Stimulated activated memory B cell treated with anti-CD40 and anti-IgM and Interleukin-4, amounts not matched to agents 10 μg/mL and 1 μg/mL and 100 μg/mL, for 72 hours (primary cell): ENCODE measurements at regions not wholly inside any gene's neighbourhood (a gene's known extent, or its start where the extent isn't known, plus 50 kb on each side); places are given as distances from the start of the nearest gene placed in this dataset.

ENCODE experiments used
- ATAC-seq: fragments of 150-1000 bp; cut with Tn5 transposase; 2 replicates; pipeline ENCODE4 v1.10.0; 2021
- H3K27ac Mint-ChIP-seq: one replicate; pipeline ENCODE4 v1.8.0; 2022; ENCODE audit warnings: mild to moderate bottlenecking, mixed read lengths
- H3K27me3 Mint-ChIP-seq: one replicate; pipeline ENCODE4 v1.8.0; 2022; ENCODE audit warnings: mixed read lengths
- H3K36me3 Mint-ChIP-seq: one replicate; pipeline ENCODE4 v1.8.0; 2022; ENCODE audit warnings: mixed read lengths
- H3K4me1 Mint-ChIP-seq: one replicate; pipeline ENCODE4 v1.8.0; 2022; ENCODE audit warnings: mixed read lengths
- H3K4me3 Mint-ChIP-seq: one replicate; pipeline ENCODE4 v1.8.0; 2022; ENCODE audit warnings: mild to moderate bottlenecking, moderate library complexity, mixed read lengths
- H3K9me3 Mint-ChIP-seq: one replicate; pipeline ENCODE4 v1.8.0; 2022; ENCODE audit warnings: mixed read lengths

GRCh38 chr4:4704267-4704666 lies 155.2 kb upstream of the MSX1 start:
- Mint-ChIP-seq H3K4me1 (no peaks in the 10 kb centered on the region), H3K36me3 (peaks cover 57% of the 10 kb centered on the region), H3K4me3 (no peak overlapping the region), H3K27ac (no peak overlapping the region), H3K27me3 (no peaks in the 10 kb centered on the region), H3K9me3 (peaks cover 11% of the 10 kb centered on the region)
- no peak for ATAC-seq

- ATAC-seq: no peak
- peaks cover 7% of the 10 kb centered on the region for H3K4me1 Mint-ChIP-seq
- H3K4me3 Mint-ChIP-seq: no peak overlapping the region
- no peak overlapping the region for H3K27ac Mint-ChIP-seq
- H3K9me3 Mint-ChIP-seq: peaks cover 5% of the 10 kb centered on the region
- peaks cover 23% of the 10 kb centered on the region for H3K36me3 Mint-ChIP-seq
- no peaks in the 10 kb centered on the region for H3K27me3 Mint-ChIP-seq
These were observed 155.7 kb upstream of the STX18 start for GRCh38 chr4:4697584-4697983.

- ATAC-seq: no peak
- Mint-ChIP-seq H3K4me3 (no peak overlapping the region), H3K27me3 (no peaks in the 10 kb centered on the region), H3K9me3 (peaks cover 4% of the 10 kb centered on the region), H3K27ac (no peak overlapping the region), H3K4me1 (peaks cover 7% of the 10 kb centered on the region), H3K36me3 (peaks cover 20% of the 10 kb centered on the region)
These were observed 154.7 kb upstream of the STX18 start for GRCh38 chr4:4696530-4696929.

- Mint-ChIP-seq H3K27ac (no peak overlapping the region), H3K27me3 (no peaks in the 10 kb centered on the region), H3K36me3 (peaks cover 23% of the 10 kb centered on the region), H3K9me3 (peaks cover 8% of the 10 kb centered on the region), H3K4me1 (peaks cover 7% of the 10 kb centered on the region), H3K4me3 (no peak overlapping the region)
- no peak for ATAC-seq
These were observed 153.6 kb upstream of the STX18 start for GRCh38 chr4:4695497-4695896.

GRCh38 chr4:4694827-4695226 lies 153.0 kb upstream of the STX18 start:
- H3K4me1 Mint-ChIP-seq: peaks cover 7% of the 10 kb centered on the region
- peaks cover 30% of the 10 kb centered on the region for H3K36me3 Mint-ChIP-seq
- ATAC-seq: no peak
- H3K4me3 Mint-ChIP-seq: no peak overlapping the region
- peaks cover 8% of the 10 kb centered on the region for H3K9me3 Mint-ChIP-seq
- no peak overlapping the region for H3K27ac Mint-ChIP-seq
- H3K27me3 Mint-ChIP-seq: no peaks in the 10 kb centered on the region

- peaks cover 35% of the 10 kb centered on the region for H3K36me3 Mint-ChIP-seq
- peaks cover 7% of the 10 kb centered on the region for H3K4me1 Mint-ChIP-seq
- peaks cover 8% of the 10 kb centered on the region for H3K9me3 Mint-ChIP-seq
- no peaks in the 10 kb centered on the region for H3K27me3 Mint-ChIP-seq
- H3K4me3 Mint-ChIP-seq: no peak overlapping the region
- no peak for ATAC-seq
- no peak overlapping the region for H3K27ac Mint-ChIP-seq
These were observed 152.5 kb upstream of the STX18 start for GRCh38 chr4:4694296-4694772.

- peaks cover 7% of the 10 kb centered on the region for H3K4me1 Mint-ChIP-seq
- H3K4me3 Mint-ChIP-seq: no peak overlapping the region
- peaks cover 8% of the 10 kb centered on the region for H3K9me3 Mint-ChIP-seq
- H3K27ac Mint-ChIP-seq: no peak overlapping the region
- no peaks in the 10 kb centered on the region for H3K27me3 Mint-ChIP-seq
- H3K36me3 Mint-ChIP-seq: peaks cover 36% of the 10 kb centered on the region
- no peak for ATAC-seq
These were observed 152.0 kb upstream of the STX18 start for GRCh38 chr4:4693755-4694295.

GRCh38 chr4:4693258-4693657 lies 151.4 kb upstream of the STX18 start:
- no peaks in the 10 kb centered on the region for H3K27me3 Mint-ChIP-seq
- H3K4me1 Mint-ChIP-seq: peaks cover 7% of the 10 kb centered on the region
- H3K27ac Mint-ChIP-seq: no peak overlapping the region
- H3K9me3 Mint-ChIP-seq: peaks cover 8% of the 10 kb centered on the region
- peak; percentile 72 for ATAC-seq
- no peak overlapping the region for H3K4me3 Mint-ChIP-seq
- peaks cover 37% of the 10 kb centered on the region for H3K36me3 Mint-ChIP-seq

- H3K4me3 Mint-ChIP-seq: no peak overlapping the region
- no peaks in the 10 kb centered on the region for H3K27me3 Mint-ChIP-seq
- peaks cover 8% of the 10 kb centered on the region for H3K9me3 Mint-ChIP-seq
- H3K27ac Mint-ChIP-seq: no peak overlapping the region
- peaks cover 41% of the 10 kb centered on the region for H3K36me3 Mint-ChIP-seq
- ATAC-seq: no peak
- peaks cover 7% of the 10 kb centered on the region for H3K4me1 Mint-ChIP-seq
These were observed 149.0 kb upstream of the STX18 start for GRCh38 chr4:4690854-4691253.

- peaks cover 7% of the 10 kb centered on the region for H3K4me1 Mint-ChIP-seq
- H3K36me3 Mint-ChIP-seq: peaks cover 36% of the 10 kb centered on the region
These were observed 148.0 kb upstream of the STX18 start for GRCh38 chr4:4689694-4690440.

GRCh38 chr4:4687935-4688727 lies 146.3 kb upstream of the STX18 start:
- Mint-ChIP-seq H3K27me3 (no peaks in the 10 kb centered on the region), H3K27ac (no peak overlapping the region), H3K4me3 (no peak overlapping the region)

More at GRCh38 chr4:4689694-4690440, 148.0 kb upstream of the STX18 start:
- H3K4me3 Mint-ChIP-seq: no peak overlapping the region
- no peak overlapping the region for H3K27ac Mint-ChIP-seq
- ATAC-seq: peak; percentile 60
- H3K27me3 Mint-ChIP-seq: no peaks in the 10 kb centered on the region
- H3K9me3 Mint-ChIP-seq: peaks cover 4% of the 10 kb centered on the region

GRCh38 chr4:4687100-4687499 lies 145.3 kb upstream of the STX18 start:
- H3K4me3 Mint-ChIP-seq: no peak overlapping the region
- H3K4me1 Mint-ChIP-seq: no peaks in the 10 kb centered on the region
- H3K9me3 Mint-ChIP-seq: peaks cover 4% of the 10 kb centered on the region
- no peak overlapping the region for H3K27ac Mint-ChIP-seq
- H3K36me3 Mint-ChIP-seq: peaks cover 36% of the 10 kb centered on the region
- ATAC-seq: no peak
- no peaks in the 10 kb centered on the region for H3K27me3 Mint-ChIP-seq

More at GRCh38 chr4:4687935-4688727, 146.3 kb upstream of the STX18 start:
- H3K9me3 Mint-ChIP-seq: peaks cover 4% of the 10 kb centered on the region
- H3K36me3 Mint-ChIP-seq: peaks cover 36% of the 10 kb centered on the region
- peaks cover 1% of the 10 kb centered on the region for H3K4me1 Mint-ChIP-seq
- ATAC-seq: no peak

- no peak for ATAC-seq
- H3K27me3 Mint-ChIP-seq: no peaks in the 10 kb centered on the region
- H3K36me3 Mint-ChIP-seq: peaks cover 35% of the 10 kb centered on the region
- no peak overlapping the region for H3K4me3 Mint-ChIP-seq
- H3K27ac Mint-ChIP-seq: no peak overlapping the region
- no peaks in the 10 kb centered on the region for H3K4me1 Mint-ChIP-seq
- peaks cover 4% of the 10 kb centered on the region for H3K9me3 Mint-ChIP-seq
These were observed 144.3 kb upstream of the STX18 start for GRCh38 chr4:4685810-4686795.

- Mint-ChIP-seq H3K9me3 (no peaks in the 10 kb centered on the region), H3K27me3 (no peaks in the 10 kb centered on the region), H3K4me1 (no peaks in the 10 kb centered on the region), H3K27ac (no peak overlapping the region), H3K4me3 (no peak overlapping the region), H3K36me3 (peaks cover 24% of the 10 kb centered on the region)
- no peak for ATAC-seq
These were observed 139.8 kb upstream of the STX18 start for GRCh38 chr4:4681653-4682052.
